Uterus (tissue), 2 donors: ENCODE measurements at regions not wholly inside any gene's neighbourhood (a gene's known extent, or its start where the extent isn't known, plus 50 kb on each side); places are given as distances from the start of the nearest gene placed in this dataset.

ENCODE experiments used
- POLR2A ChIP-seq, 2 donors: fragments of 450-650 bp; IDR thresholded peaks; one replicate each; pipeline ENCODE4 v1.6.1; 2016; ENCODE audit warnings: antibody characterized with exemption in 2 of 2, mild to moderate bottlenecking in 1 of 2, moderate library complexity in 1 of 2
- TF ChIP-seq, protein P1 (sequence below), 4 experiments: fragments of 200-600 bp in 2 of 4; fragments of 450-650 bp in 2 of 4; sonication (generic) in 2 of 4; IDR thresholded peaks; one replicate each; pipeline ENCODE4 v1.5.1; 2016 to 2019; ENCODE audit warnings: antibody characterized with exemption in 4 of 4, mild to moderate bottlenecking in 2 of 4, moderate library complexity in 1 of 4

DNA sequence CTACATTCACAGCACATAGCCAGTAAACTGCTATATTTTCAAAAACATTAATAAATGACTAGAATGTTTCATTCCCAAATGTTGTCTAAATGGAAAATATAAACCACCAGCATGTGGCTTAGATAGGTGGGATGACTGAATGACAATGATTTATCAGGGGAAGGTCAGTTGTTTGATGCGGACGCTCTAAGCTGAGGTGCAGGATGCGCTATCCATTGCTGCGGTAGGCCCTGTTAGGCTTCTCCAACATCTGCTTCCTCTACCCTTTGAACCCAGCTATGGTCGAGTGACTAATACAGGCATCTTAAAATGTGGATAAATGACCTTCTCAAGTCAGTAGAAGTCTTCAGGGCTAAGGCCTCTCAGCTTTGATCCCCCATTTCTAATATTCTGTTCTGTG is 584.2 kb downstream of the CMPK2 start:
- TF ChIP-seq, protein P1, sequence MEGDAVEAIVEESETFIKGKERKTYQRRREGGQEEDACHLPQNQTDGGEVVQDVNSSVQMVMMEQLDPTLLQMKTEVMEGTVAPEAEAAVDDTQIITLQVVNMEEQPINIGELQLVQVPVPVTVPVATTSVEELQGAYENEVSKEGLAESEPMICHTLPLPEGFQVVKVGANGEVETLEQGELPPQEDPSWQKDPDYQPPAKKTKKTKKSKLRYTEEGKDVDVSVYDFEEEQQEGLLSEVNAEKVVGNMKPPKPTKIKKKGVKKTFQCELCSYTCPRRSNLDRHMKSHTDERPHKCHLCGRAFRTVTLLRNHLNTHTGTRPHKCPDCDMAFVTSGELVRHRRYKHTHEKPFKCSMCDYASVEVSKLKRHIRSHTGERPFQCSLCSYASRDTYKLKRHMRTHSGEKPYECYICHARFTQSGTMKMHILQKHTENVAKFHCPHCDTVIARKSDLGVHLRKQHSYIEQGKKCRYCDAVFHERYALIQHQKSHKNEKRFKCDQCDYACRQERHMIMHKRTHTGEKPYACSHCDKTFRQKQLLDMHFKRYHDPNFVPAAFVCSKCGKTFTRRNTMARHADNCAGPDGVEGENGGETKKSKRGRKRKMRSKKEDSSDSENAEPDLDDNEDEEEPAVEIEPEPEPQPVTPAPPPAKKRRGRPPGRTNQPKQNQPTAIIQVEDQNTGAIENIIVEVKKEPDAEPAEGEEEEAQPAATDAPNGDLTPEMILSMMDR (IDR thresholded peaks at IDR 0.05), result no peak
- no peak for TF ChIP-seq POLR2A (IDR thresholded peaks at IDR 0.05)
